A673 (cell line): ENCODE measurements at regions not wholly inside any gene's neighbourhood (a gene's known extent, or its start where the extent isn't known, plus 50 kb on each side); places are given as distances from the start of the nearest gene placed in this dataset.

Experiments
- CTCF ChIP-seq: fragments of 300-800, 200-600 bp; sonication (generic); conservative IDR thresholded peaks from 2 replicates; pipeline ENCODE4 v1.5.1; 2017; ENCODE audit warnings: low read depth, mild to moderate bottlenecking, antibody characterized with exemption, low read length, moderate library complexity, mixed read lengths
- EZH2 ChIP-seq: fragments of 200-600 bp; sonication (generic); IDR thresholded peaks from 2 replicates; pipeline ENCODE4 v1.6.1; 2017; ENCODE audit warnings: borderline replicate concordance, low read depth, mild to moderate bottlenecking, mixed read lengths, antibody characterized with exemption, low read length; ENCODE audit not compliant: poor library complexity, severe bottlenecking

- TF ChIP-seq CTCF (no peak), EZH2 (no peak)
Measured at GRCh38 chr4:156293657-156294297, 340.1 kb upstream of the CTSO start.
